ENCODE measurements at regions not wholly inside any gene's neighbourhood (a gene's known extent, or its start where the extent isn't known, plus 50 kb on each side); places are given as distances from the start of the nearest gene placed in this dataset.

GRCh38 chr6:105780146-105780860 is 305.8 kb upstream of the PRDM1 start:
- H3K27me3 Mint-ChIP-seq = peaks cover 5% of the 10 kb centered on the region
- H3K36me3 Mint-ChIP-seq (ENCODE audit: low read depth) = no peaks in the 10 kb centered on the region
- H3K27ac Mint-ChIP-seq = no peak overlapping the region
- H3K4me1 Mint-ChIP-seq (ENCODE audit: low read depth) = peaks cover 26% of the 10 kb centered on the region
- H3K4me3 Mint-ChIP-seq = no peak overlapping the region
- H3K9me3 Mint-ChIP-seq = peaks cover 16% of the 10 kb centered on the region

GRCh38 chr6:105779110-105779509 is 307.0 kb upstream of the PRDM1 start:
- Mint-ChIP-seq H3K27ac (no peak overlapping the region), H3K4me3 (no peak overlapping the region), H3K27me3 (no peaks in the 10 kb centered on the region), H3K9me3 (peaks cover 20% of the 10 kb centered on the region), H3K36me3 (ENCODE audit: low read depth) (no peaks in the 10 kb centered on the region), H3K4me1 (ENCODE audit: low read depth) (peaks cover 26% of the 10 kb centered on the region)

- peaks cover 7% of the 10 kb centered on the region for H3K4me1 Mint-ChIP-seq (ENCODE audit: low read depth)
- no peak overlapping the region for H3K27ac Mint-ChIP-seq
- no peak overlapping the region for H3K4me3 Mint-ChIP-seq
- no peaks in the 10 kb centered on the region for H3K27me3 Mint-ChIP-seq
- peaks cover 11% of the 10 kb centered on the region for H3K9me3 Mint-ChIP-seq
- H3K36me3 Mint-ChIP-seq (ENCODE audit: low read depth) = no peaks in the 10 kb centered on the region
These were observed 311.0 kb upstream of the PRDM1 start for GRCh38 chr6:105775095-105775494.

GRCh38 chr6:105774247-105774646 is 311.9 kb upstream of the PRDM1 start:
- Mint-ChIP-seq H3K36me3 (ENCODE audit: low read depth) (no peaks in the 10 kb centered on the region), H3K27ac (no peak overlapping the region), H3K27me3 (no peaks in the 10 kb centered on the region), H3K9me3 (peaks cover 10% of the 10 kb centered on the region), H3K4me1 (ENCODE audit: low read depth) (peaks cover 6% of the 10 kb centered on the region), H3K4me3 (no peak overlapping the region)

- Mint-ChIP-seq H3K4me3 (no peak overlapping the region), H3K27me3 (no peaks in the 10 kb centered on the region), H3K4me1 (ENCODE audit: low read depth) (no peaks in the 10 kb centered on the region), H3K27ac (no peak overlapping the region), H3K9me3 (peaks cover 10% of the 10 kb centered on the region), H3K36me3 (ENCODE audit: low read depth) (no peaks in the 10 kb centered on the region)
These were observed 314.7 kb upstream of the PRDM1 start for GRCh38 chr6:105771313-105771970.

GRCh38 chr6:105769987-105770386 is 316.1 kb upstream of the PRDM1 start:
- H3K4me1 Mint-ChIP-seq (ENCODE audit: low read depth) = no peaks in the 10 kb centered on the region
- no peak overlapping the region for H3K4me3 Mint-ChIP-seq
- H3K27ac Mint-ChIP-seq = no peak overlapping the region
- peaks cover 2% of the 10 kb centered on the region for H3K27me3 Mint-ChIP-seq
- no peaks in the 10 kb centered on the region for H3K36me3 Mint-ChIP-seq (ENCODE audit: low read depth)
- H3K9me3 Mint-ChIP-seq = peaks cover under 1% of the 10 kb centered on the region

- Mint-ChIP-seq H3K9me3 (no peaks in the 10 kb centered on the region), H3K27ac (no peak overlapping the region), H3K4me3 (no peak overlapping the region), H3K4me1 (ENCODE audit: low read depth) (no peaks in the 10 kb centered on the region), H3K36me3 (ENCODE audit: low read depth) (no peaks in the 10 kb centered on the region), H3K27me3 (peaks cover 3% of the 10 kb centered on the region)
These were observed 316.9 kb upstream of the PRDM1 start for GRCh38 chr6:105769197-105769596.

- no peaks in the 10 kb centered on the region for H3K4me1 Mint-ChIP-seq (ENCODE audit: low read depth)
- H3K27me3 Mint-ChIP-seq = peaks cover 9% of the 10 kb centered on the region
- H3K9me3 Mint-ChIP-seq = peaks cover 3% of the 10 kb centered on the region
- H3K27ac Mint-ChIP-seq = no peak overlapping the region
- H3K4me3 Mint-ChIP-seq = no peak overlapping the region
- no peaks in the 10 kb centered on the region for H3K36me3 Mint-ChIP-seq (ENCODE audit: low read depth)
These were observed 318.6 kb upstream of the PRDM1 start for GRCh38 chr6:105767541-105767940.

GRCh38 chr6:105765239-105765638 is 320.9 kb upstream of the PRDM1 start:
- no peak overlapping the region for H3K27ac Mint-ChIP-seq
- no peak overlapping the region for H3K4me3 Mint-ChIP-seq
- no peaks in the 10 kb centered on the region for H3K4me1 Mint-ChIP-seq (ENCODE audit: low read depth)
- H3K36me3 Mint-ChIP-seq (ENCODE audit: low read depth) = no peaks in the 10 kb centered on the region
- H3K9me3 Mint-ChIP-seq = peaks cover 3% of the 10 kb centered on the region
- H3K27me3 Mint-ChIP-seq = peaks cover 9% of the 10 kb centered on the region

- no peak overlapping the region for H3K4me3 Mint-ChIP-seq
- peaks cover 3% of the 10 kb centered on the region for H3K9me3 Mint-ChIP-seq
- no peaks in the 10 kb centered on the region for H3K36me3 Mint-ChIP-seq (ENCODE audit: low read depth)
- peaks cover 9% of the 10 kb centered on the region for H3K27me3 Mint-ChIP-seq
- no peaks in the 10 kb centered on the region for H3K4me1 Mint-ChIP-seq (ENCODE audit: low read depth)
- no peak overlapping the region for H3K27ac Mint-ChIP-seq
These were observed 321.8 kb upstream of the PRDM1 start for GRCh38 chr6:105764315-105764714.

GRCh38 chr6:105763866-105764265 is 322.3 kb upstream of the PRDM1 start:
- Mint-ChIP-seq H3K27ac (no peak overlapping the region), H3K4me3 (no peak overlapping the region), H3K9me3 (peaks cover 3% of the 10 kb centered on the region), H3K36me3 (ENCODE audit: low read depth) (no peaks in the 10 kb centered on the region), H3K4me1 (ENCODE audit: low read depth) (no peaks in the 10 kb centered on the region), H3K27me3 (peaks cover 9% of the 10 kb centered on the region)

- H3K4me1 Mint-ChIP-seq (ENCODE audit: low read depth) = peaks cover 11% of the 10 kb centered on the region
- H3K36me3 Mint-ChIP-seq (ENCODE audit: low read depth) = no peaks in the 10 kb centered on the region
- H3K27me3 Mint-ChIP-seq = peaks cover 22% of the 10 kb centered on the region
- peaks cover 3% of the 10 kb centered on the region for H3K9me3 Mint-ChIP-seq
- no peak overlapping the region for H3K4me3 Mint-ChIP-seq
- H3K27ac Mint-ChIP-seq = no peak overlapping the region
These were observed 325.4 kb upstream of the PRDM1 start for GRCh38 chr6:105760746-105761145.

- H3K36me3 Mint-ChIP-seq (ENCODE audit: low read depth) = no peaks in the 10 kb centered on the region
These were observed 326.2 kb upstream of the PRDM1 start for GRCh38 chr6:105759946-105760345.

GRCh38 chr6:105759015-105759414 is 327.1 kb upstream of the PRDM1 start:
- Mint-ChIP-seq H3K27me3 (peaks cover 18% of the 10 kb centered on the region), H3K9me3 (peaks cover 3% of the 10 kb centered on the region), H3K4me3 (no peak overlapping the region), H3K36me3 (ENCODE audit: low read depth) (no peaks in the 10 kb centered on the region), H3K4me1 (ENCODE audit: low read depth) (peaks cover 11% of the 10 kb centered on the region), H3K27ac (no peak overlapping the region)

More at GRCh38 chr6:105759946-105760345, 326.2 kb upstream of the PRDM1 start:
- Mint-ChIP-seq H3K9me3 (peaks cover 3% of the 10 kb centered on the region), H3K4me1 (ENCODE audit: low read depth) (peaks cover 11% of the 10 kb centered on the region), H3K4me3 (no peak overlapping the region), H3K27ac (no peak overlapping the region), H3K27me3 (peaks cover 20% of the 10 kb centered on the region)

- H3K4me3 Mint-ChIP-seq = no peak overlapping the region
- no peaks in the 10 kb centered on the region for H3K9me3 Mint-ChIP-seq
- H3K27me3 Mint-ChIP-seq = peaks cover 13% of the 10 kb centered on the region
- H3K27ac Mint-ChIP-seq = no peak overlapping the region
- no peaks in the 10 kb centered on the region for H3K36me3 Mint-ChIP-seq (ENCODE audit: low read depth)
- peaks cover 11% of the 10 kb centered on the region for H3K4me1 Mint-ChIP-seq (ENCODE audit: low read depth)
These were observed 328.5 kb upstream of the PRDM1 start for GRCh38 chr6:105757512-105758200.

All from stimulated activated naive CD8-positive, alpha-beta T cell treated with anti-CD3 and anti-CD28 coated beads, Interleukin-15, Interleukin-2, amounts not matched to agents 100 ng/mL and 50 ng/mL, for 24 hours (primary cell).